ENCODE measurements at regions not wholly inside any gene's neighbourhood (a gene's known extent, or its start where the extent isn't known, plus 50 kb on each side); places are given as distances from the start of the nearest gene placed in this dataset.
"Not testable (repeated sequence)": the region's sequence is repeated elsewhere in the genome, so short reads cannot be mapped to it uniquely, and the experiment has no call there.

GRCh38 chr1:55457874-55458273 lies 242.7 kb upstream of the USP24 start:
- in situ Hi-C loops (cut with HindIII; ENCODE audit: low sequenced_read_pairs) = no loop called here

- in situ Hi-C loops (cut with HindIII; ENCODE audit: low sequenced_read_pairs) = no loop called here
Observed at GRCh38 chr1:55456971-55457370, 241.8 kb upstream of the USP24 start.

GRCh38 chr1:55448261-55448660 lies 233.1 kb upstream of the USP24 start:
- in situ Hi-C loops (cut with HindIII; ENCODE audit: low sequenced_read_pairs) = no loop called here

- in situ Hi-C loops (cut with HindIII; ENCODE audit: low sequenced_read_pairs) = no loop called here
Observed at GRCh38 chr1:55447488-55447887, 232.3 kb upstream of the USP24 start.

GRCh38 chr1:55446351-55446750 lies 231.2 kb upstream of the USP24 start:
- in situ Hi-C loops (cut with HindIII; ENCODE audit: low sequenced_read_pairs) = no loop called here

GRCh38 chr1:55445416-55445815 lies 230.3 kb upstream of the USP24 start:
- in situ Hi-C loops (cut with HindIII; ENCODE audit: low sequenced_read_pairs) = no loop called here

- in situ Hi-C loops (cut with HindIII; ENCODE audit: low sequenced_read_pairs) = no loop called here
Observed at GRCh38 chr1:55444667-55445066, 229.5 kb upstream of the USP24 start.

GRCh38 chr1:55443175-55443915 lies 228.2 kb upstream of the USP24 start:
- in situ Hi-C loops (cut with HindIII; ENCODE audit: low sequenced_read_pairs) = no loop called here

- in situ Hi-C loops (cut with HindIII; ENCODE audit: low sequenced_read_pairs) = no loop called here
Observed at GRCh38 chr1:55441489-55441888, 226.3 kb upstream of the USP24 start.

- in situ Hi-C loops (cut with HindIII; ENCODE audit: low sequenced_read_pairs) = no loop called here
Observed at GRCh38 chr1:55437692-55438091, 222.5 kb upstream of the USP24 start.

- in situ Hi-C loops (cut with HindIII; ENCODE audit: low sequenced_read_pairs) = not testable (repeated sequence)
Observed at GRCh38 chr1:55430720-55431119, 215.6 kb upstream of the USP24 start.

GRCh38 chr1:55430206-55430605 lies 215.0 kb upstream of the USP24 start:
- in situ Hi-C loops (cut with HindIII; ENCODE audit: low sequenced_read_pairs) = not testable (repeated sequence)

GRCh38 chr1:55428944-55429931 lies 214.1 kb upstream of the USP24 start:
- in situ Hi-C loops (cut with HindIII; ENCODE audit: low sequenced_read_pairs) = no loop called here

GRCh38 chr1:55428231-55428630 lies 213.1 kb upstream of the USP24 start:
- in situ Hi-C loops (cut with HindIII; ENCODE audit: low sequenced_read_pairs) = no loop called here

GRCh38 chr1:55427606-55428005 lies 212.4 kb upstream of the USP24 start:
- in situ Hi-C loops (cut with HindIII; ENCODE audit: low sequenced_read_pairs) = no loop called here

- in situ Hi-C loops (cut with HindIII; ENCODE audit: low sequenced_read_pairs) = no loop called here
Observed at GRCh38 chr1:55426619-55427018, 211.5 kb upstream of the USP24 start.

- in situ Hi-C loops (cut with HindIII; ENCODE audit: low sequenced_read_pairs) = no loop called here
Observed at GRCh38 chr1:55426156-55426555, 211.0 kb upstream of the USP24 start.

GRCh38 chr1:55425310-55425930 lies 210.3 kb upstream of the USP24 start:
- in situ Hi-C loops (cut with HindIII; ENCODE audit: low sequenced_read_pairs) = no loop called here

- in situ Hi-C loops (cut with HindIII; ENCODE audit: low sequenced_read_pairs) = no loop called here
Observed at GRCh38 chr1:55423376-55423775, 208.2 kb upstream of the USP24 start.

GRCh38 chr1:55420929-55421716 lies 206.0 kb upstream of the USP24 start:
- in situ Hi-C loops (cut with HindIII; ENCODE audit: low sequenced_read_pairs) = no loop called here

GRCh38 chr1:55420026-55420425 lies 204.9 kb upstream of the USP24 start:
- in situ Hi-C loops (cut with HindIII; ENCODE audit: low sequenced_read_pairs) = no loop called here

Data from DLD1 (cell line).